Myocyte (in vitro differentiated cells): ENCODE measurements at regions not wholly inside any gene's neighbourhood (a gene's known extent, or its start where the extent isn't known, plus 50 kb on each side); places are given as distances from the start of the nearest gene placed in this dataset.

Experiments used
- DNase-seq: peaks from one replicate; pipeline ENCODE4 v3.0.0-alpha.2; 2012; ENCODE audit warnings: low read depth

DNA sequence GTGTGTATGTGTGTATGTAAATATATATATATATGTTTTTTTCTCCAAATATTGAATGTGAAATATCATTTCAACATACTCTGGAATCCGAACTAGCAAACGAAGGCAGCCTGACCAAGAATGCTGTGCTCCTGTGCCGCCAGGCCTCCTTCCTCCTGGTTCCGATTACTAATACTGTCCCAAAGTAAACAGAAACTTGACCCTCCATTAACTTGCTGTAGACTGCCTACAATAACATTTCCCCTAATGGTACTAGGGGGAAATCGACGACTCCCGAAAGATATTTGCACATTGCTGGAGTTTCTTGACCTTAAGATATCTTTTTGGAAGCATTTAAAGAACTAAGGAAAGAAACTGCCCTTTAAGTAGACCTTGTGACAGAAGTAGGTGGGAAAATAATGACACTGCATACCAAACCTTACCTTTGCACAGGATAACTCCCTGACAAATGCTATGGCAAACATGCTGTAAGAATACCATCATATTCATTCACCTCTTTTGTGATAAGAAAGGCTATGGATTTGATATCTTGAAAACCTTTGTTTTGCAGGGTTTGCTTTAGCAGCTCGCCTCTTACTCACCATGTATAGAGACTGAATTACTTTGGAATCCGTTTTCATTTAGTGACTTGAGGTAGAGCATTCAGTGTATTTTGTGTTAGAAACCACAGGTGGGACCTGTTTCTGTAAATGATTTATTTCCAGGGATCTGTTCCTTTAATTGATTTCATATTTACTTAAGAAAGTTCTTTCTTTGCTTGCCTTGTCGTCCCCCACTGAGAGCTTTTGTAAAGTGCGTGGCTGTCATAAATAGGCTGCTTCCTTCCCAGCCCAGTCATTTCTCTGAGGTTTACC is 80.1 kb downstream of the KLF5 start:
- peak; percentile 15 for DNase-seq

DNA sequence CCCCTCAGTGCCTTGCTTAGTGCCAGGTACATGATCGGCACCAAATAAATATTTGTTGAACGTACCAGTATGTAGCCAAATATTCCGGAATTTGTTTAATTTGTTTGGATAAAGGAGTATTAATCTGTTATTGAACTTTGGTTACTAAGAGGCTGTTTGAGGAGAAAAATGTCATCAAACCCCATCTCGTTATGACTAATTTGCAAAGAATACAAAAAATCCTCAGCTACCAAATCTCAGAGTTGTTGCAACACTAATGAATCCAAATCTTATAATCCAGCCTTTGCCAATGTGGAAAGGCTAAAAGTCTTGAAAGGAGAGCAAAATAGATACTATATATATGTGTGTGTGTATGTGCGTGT is 79.5 kb downstream of the KLF5 start:
- peak; percentile 21 for DNase-seq

DNA sequence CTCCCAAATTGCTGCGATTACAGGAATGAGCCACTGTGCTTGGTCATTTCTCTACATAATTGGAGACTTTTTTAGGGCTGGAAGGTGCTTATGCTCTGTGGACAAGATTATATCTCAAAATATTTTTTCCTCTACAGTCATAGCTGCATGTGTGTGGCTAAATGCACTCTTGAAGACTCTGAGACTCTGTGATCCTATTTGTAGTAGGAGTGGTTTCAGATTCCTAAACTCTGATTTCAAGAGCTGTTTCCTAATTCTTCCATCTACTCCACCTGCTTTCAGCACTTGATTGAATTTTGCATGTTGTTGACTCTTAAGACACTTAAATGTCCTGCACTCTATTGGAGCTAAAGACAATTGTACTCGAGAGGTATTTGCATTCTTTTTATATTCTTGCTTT is 78.0 kb downstream of the KLF5 start:
- peak; percentile 13 for DNase-seq

DNA sequence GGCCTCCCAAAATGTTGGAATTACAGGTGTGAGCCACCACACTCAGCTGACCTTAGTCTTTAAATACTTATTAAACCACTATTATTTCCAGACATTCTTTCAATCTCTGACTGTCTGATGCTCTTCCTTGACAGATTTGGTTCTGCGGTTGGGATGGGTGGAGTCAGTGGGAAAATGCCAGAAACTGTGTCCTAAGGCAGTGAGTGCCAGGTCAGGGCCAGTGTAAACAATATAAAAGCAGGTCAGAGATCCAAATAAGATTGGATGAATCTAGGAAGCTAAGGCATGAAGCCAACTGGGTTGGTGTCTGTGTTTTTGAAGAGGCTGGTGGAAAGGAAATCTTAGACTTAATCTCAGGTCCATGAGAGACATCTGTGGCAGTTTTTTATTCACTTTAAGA is 74.7 kb downstream of the KLF5 start:
- DNase-seq, result peak; percentile 39

DNA sequence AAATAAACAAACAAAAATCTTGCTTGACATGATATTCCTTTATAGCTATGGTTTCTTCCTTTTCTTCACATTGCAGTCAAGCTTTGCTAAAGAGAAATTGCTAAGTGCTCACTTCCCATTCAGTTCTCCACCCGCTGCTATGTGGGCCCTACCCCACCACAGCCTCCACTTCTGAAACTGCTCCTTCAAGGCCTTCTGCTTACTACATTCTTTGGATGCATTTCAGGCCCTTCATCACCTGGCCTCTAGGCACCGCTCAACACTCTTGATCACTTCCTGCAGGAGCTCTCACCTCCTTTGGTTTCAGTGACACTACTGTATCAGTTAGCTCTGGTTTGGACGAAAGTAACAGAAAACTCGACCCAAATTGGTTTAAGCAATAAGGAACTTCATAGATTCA is 72.4 kb downstream of the KLF5 start:
- DNase-seq, result no peak

DNA sequence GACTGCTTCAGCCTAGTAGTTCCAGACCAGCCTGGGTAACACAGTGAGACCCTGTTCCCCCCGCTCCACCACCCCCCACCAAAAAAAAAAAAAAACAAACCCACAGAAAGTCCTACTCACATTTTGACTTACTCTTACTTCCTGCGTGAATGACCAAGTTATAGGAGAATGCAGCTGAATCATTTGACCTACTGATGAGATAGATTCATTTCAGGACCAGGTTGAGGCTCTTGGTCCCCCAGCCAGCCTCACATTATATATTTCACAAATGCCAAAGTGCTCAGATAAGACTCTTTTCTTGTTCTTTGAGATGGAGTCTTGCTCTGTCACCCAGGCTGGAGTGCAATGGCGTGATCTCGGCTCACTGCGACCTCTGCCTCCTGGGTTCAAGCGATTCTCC is 70.2 kb downstream of the KLF5 start:
- DNase-seq, result no peak
